DOHH2 (cell line): ENCODE measurements at regions not wholly inside any gene's neighbourhood (a gene's known extent, or its start where the extent isn't known, plus 50 kb on each side); places are given as distances from the start of the nearest gene placed in this dataset.

Source experiments
- H3F3A ChIP-seq: fragments of 200-600 bp; sonication (generic), shearing (Covaris generic); 2 replicates; pipeline ENCODE4 v1.6.0; 2016; ENCODE audit warnings: antibody characterized with exemption, mild to moderate bottlenecking; ENCODE audit not compliant: control insufficient read depth, insufficient read depth
- H3K27ac ChIP-seq: fragments of 200-600 bp; sonication (generic); 2 replicates; pipeline ENCODE4 v1.5.1; 2014; ENCODE audit warnings: low read depth, mild to moderate bottlenecking, low read length, moderate library complexity
- H3K27me3 ChIP-seq: fragments of 200-600 bp; sonication (generic); 2 replicates; pipeline ENCODE4 v1.6.1; 2014; ENCODE audit warnings: mild to moderate bottlenecking, low read length, mixed read lengths; ENCODE audit not compliant: control insufficient read depth
- H3K36me3 ChIP-seq: fragments of 200-600 bp; sonication (generic); 2 replicates; pipeline ENCODE4 v1.6.1; 2014; ENCODE audit warnings: mild to moderate bottlenecking, low read length, moderate library complexity, mixed read lengths; ENCODE audit not compliant: control insufficient read depth
- H3K4me1 ChIP-seq: fragments of 200-600 bp; sonication (generic); 2 replicates; pipeline ENCODE4 v1.6.1; 2014; ENCODE audit warnings: mild to moderate bottlenecking, low read length, mixed read lengths; ENCODE audit not compliant: control insufficient read depth
- H3K4me2 ChIP-seq: fragments of 200-600 bp; sonication (generic); 2 replicates; pipeline ENCODE4 v1.6.0; 2014; ENCODE audit warnings: mild to moderate bottlenecking, low read length, moderate library complexity
- H3K4me3 ChIP-seq: fragments of 200-600 bp; sonication (generic); 2 replicates; pipeline ENCODE4 v1.5.1; 2014; ENCODE audit warnings: mild to moderate bottlenecking, low read length, mixed read lengths
- H3K79me2 ChIP-seq: fragments of 200-600 bp; sonication (generic); 2 replicates; pipeline ENCODE4 v1.6.1; 2014; ENCODE audit warnings: mild to moderate bottlenecking, low read length, mixed read lengths; ENCODE audit not compliant: control insufficient read depth
- H3K9me2 ChIP-seq: fragments of 200-600 bp; sonication (generic); replicated peaks from 2 replicates; pipeline ENCODE4 v1.6.1; 2014; ENCODE audit warnings: mild to moderate bottlenecking, low read length, mixed read lengths; ENCODE audit not compliant: control insufficient read depth
- H3K9me3 ChIP-seq: fragments of 200-600 bp; sonication (generic); 2 replicates; pipeline ENCODE4 v1.6.1; 2014; ENCODE audit warnings: antibody characterized with exemption, low read length, mixed read lengths; ENCODE audit not compliant: control insufficient read depth, insufficient read depth
- H4K20me1 ChIP-seq: fragments of 200-600 bp; sonication (generic); 2 replicates; pipeline ENCODE4 v1.6.0; 2014; ENCODE audit warnings: low read depth, mild to moderate bottlenecking, antibody characterized with exemption, low read length, moderate library complexity; ENCODE audit not compliant: control insufficient read depth, insufficient read depth
- CTCF ChIP-seq: fragments of 200-600 bp; sonication (generic); IDR thresholded peaks from one replicate; pipeline ENCODE4 v1.5.1; 2014; ENCODE audit warnings: antibody characterized with exemption, mild to moderate bottlenecking, low read depth, low read length; ENCODE audit not compliant: poor library complexity, severe bottlenecking
- EZH2phosphoT487 ChIP-seq: fragments of 200-600 bp; sonication (generic); IDR thresholded peaks from 2 replicates; pipeline ENCODE4 v1.6.1; 2017; ENCODE audit warnings: borderline replicate concordance, mild to moderate bottlenecking, antibody characterized with exemption, low read length, moderate library complexity, mixed read lengths

GRCh38 chr4:159884989-159885388 lies 782.1 kb downstream of the RAPGEF2 start:
- Histone ChIP-seq H3K27ac (no peak overlapping the region), H3K27me3 (0 out of 2 replicates have a peak, but pooled peaks cover 3% of the 10 kb centered on the region), H3K4me3 (no peak overlapping the region), H4K20me1 (no peaks in the 10 kb centered on the region), H3K36me3 (no peaks in the 10 kb centered on the region), H3K4me1 (no peaks in the 10 kb centered on the region), H3K9me2 (no peaks in the 10 kb centered on the region), H3K79me2 (no peaks in the 10 kb centered on the region), H3F3A (no peaks in the 10 kb centered on the region), H3K4me2 (no peak overlapping the region), H3K9me3 (no peaks in the 10 kb centered on the region)
- no peak for TF ChIP-seq EZH2phosphoT487
- TF ChIP-seq CTCF, result no peak

- Histone ChIP-seq H3K9me2 (no peaks in the 10 kb centered on the region; the same call in 1 of the 2 replicates), H3K9me3 (no peaks in the 10 kb centered on the region), H3K4me2 (no peak overlapping the region), H3K4me1 (no peaks in the 10 kb centered on the region), H3K27ac (no peak overlapping the region), H3K79me2 (no peaks in the 10 kb centered on the region), H3K27me3 (no peaks in the 10 kb centered on the region), H3K4me3 (no peak overlapping the region), H3F3A (no peaks in the 10 kb centered on the region), H4K20me1 (no peaks in the 10 kb centered on the region), H3K36me3 (no peaks in the 10 kb centered on the region)
- TF ChIP-seq CTCF (no peak), EZH2phosphoT487 (no peak)
Observed at GRCh38 chr4:159899596-159899995, 796.7 kb downstream of the RAPGEF2 start.

- no peak overlapping the region for H3K4me2 ChIP-seq
- no peaks in the 10 kb centered on the region for H3F3A ChIP-seq
- H3K27ac ChIP-seq, result no peak overlapping the region
- H3K27me3 ChIP-seq, result no peaks in the 10 kb centered on the region
- H3K79me2 ChIP-seq, result no peaks in the 10 kb centered on the region
- no peaks in the 10 kb centered on the region for H3K9me3 ChIP-seq
- H3K4me3 ChIP-seq, result no peak overlapping the region
- no peaks in the 10 kb centered on the region for H4K20me1 ChIP-seq
- H3K36me3 ChIP-seq, result no peaks in the 10 kb centered on the region
- H3K4me1 ChIP-seq, result no peaks in the 10 kb centered on the region
- H3K9me2 ChIP-seq, result no peaks in the 10 kb centered on the region; the same call in 1 of the 2 replicates
- TF ChIP-seq CTCF (no peak), EZH2phosphoT487 (no peak)
Observed at GRCh38 chr4:159900562-159900961, 797.7 kb downstream of the RAPGEF2 start.

GRCh38 chr4:159902648-159903047 lies 799.8 kb downstream of the RAPGEF2 start:
- no peaks in the 10 kb centered on the region for H3K36me3 ChIP-seq
- no peak overlapping the region for H3K4me2 ChIP-seq
- no peaks in the 10 kb centered on the region for H3K4me1 ChIP-seq
- H3K4me3 ChIP-seq, result no peak overlapping the region
- H4K20me1 ChIP-seq, result no peaks in the 10 kb centered on the region
- no peak overlapping the region for H3K27ac ChIP-seq
- H3K9me2 ChIP-seq, result no peaks in the 10 kb centered on the region; the same call in 1 of the 2 replicates
- H3K27me3 ChIP-seq, result no peaks in the 10 kb centered on the region
- no peak for TF ChIP-seq EZH2phosphoT487
- no peak for TF ChIP-seq CTCF
- no peaks in the 10 kb centered on the region for H3F3A ChIP-seq
- H3K9me3 ChIP-seq, result no peaks in the 10 kb centered on the region
- H3K79me2 ChIP-seq, result no peaks in the 10 kb centered on the region
